ENCODE measurements at regions not wholly inside any gene's neighbourhood (a gene's known extent, or its start where the extent isn't known, plus 50 kb on each side); places are given as distances from the start of the nearest gene placed in this dataset.

- Histone ChIP-seq H3K27ac (ENCODE audit: low read length) (no peak overlapping the region), H3K36me3 (ENCODE audit: control insufficient read depth, insufficient read depth, low read length) (no peaks in the 10 kb centered on the region), H3K27me3 (ENCODE audit: control insufficient read depth, insufficient read depth, low read length) (no peaks in the 10 kb centered on the region), H3K4me3 (ENCODE audit: low read length) (no peak overlapping the region), H3K9me3 (ENCODE audit: control insufficient read depth, insufficient read depth, low read length) (peaks cover 9% of the 10 kb centered on the region), H3K4me1 (ENCODE audit: control insufficient read depth, insufficient read depth, low read length) (no peaks in the 10 kb centered on the region)
- WGBS (ENCODE audit: insufficient coverage, insufficient read length): 100% methylated on average over 1 of the region's 1 CpG
- DNase-seq (ENCODE audit: low read depth, low spot score): no peak
Measured at GRCh38 chr7:67732898-67733297, 736.3 kb downstream of the TYW1 start.

GRCh38 chr7:67738145-67738544, 741.5 kb downstream of the TYW1 start:
- no peaks in the 10 kb centered on the region for H3K4me1 ChIP-seq (ENCODE audit: control insufficient read depth, insufficient read depth, low read length)
- H3K9me3 ChIP-seq (ENCODE audit: control insufficient read depth, insufficient read depth, low read length): peaks cover 20% of the 10 kb centered on the region
- DNase-seq (ENCODE audit: low read depth, low spot score): no peak
- H3K4me3 ChIP-seq (ENCODE audit: low read length): no peak overlapping the region
- H3K36me3 ChIP-seq (ENCODE audit: control insufficient read depth, insufficient read depth, low read length): no peaks in the 10 kb centered on the region
- H3K27ac ChIP-seq (ENCODE audit: low read length): no peak overlapping the region
- WGBS (ENCODE audit: insufficient coverage, insufficient read length): no CpG with 5 or more reads among the region's 3 CpGs
- H3K27me3 ChIP-seq (ENCODE audit: control insufficient read depth, insufficient read depth, low read length): no peaks in the 10 kb centered on the region

- no peak overlapping the region for H3K27ac ChIP-seq (ENCODE audit: low read length)
Measured at GRCh38 chr7:67738958-67739357, 742.3 kb downstream of the TYW1 start.

GRCh38 chr7:67743501-67743900, 746.9 kb downstream of the TYW1 start:
- H3K27ac ChIP-seq (ENCODE audit: low read length): no peak overlapping the region
- no peaks in the 10 kb centered on the region for H3K4me1 ChIP-seq (ENCODE audit: control insufficient read depth, insufficient read depth, low read length)
- peaks cover 17% of the 10 kb centered on the region for H3K9me3 ChIP-seq (ENCODE audit: control insufficient read depth, insufficient read depth, low read length)
- no peaks in the 10 kb centered on the region for H3K27me3 ChIP-seq (ENCODE audit: control insufficient read depth, insufficient read depth, low read length)
- H3K4me3 ChIP-seq (ENCODE audit: low read length): no peak overlapping the region
- no CpG with 5 or more reads among the region's 1 CpG for WGBS (ENCODE audit: insufficient coverage, insufficient read length)
- DNase-seq (ENCODE audit: low read depth, low spot score): no peak
- no peaks in the 10 kb centered on the region for H3K36me3 ChIP-seq (ENCODE audit: control insufficient read depth, insufficient read depth, low read length)

More at GRCh38 chr7:67738958-67739357, 742.3 kb downstream of the TYW1 start:
- no peak for DNase-seq (ENCODE audit: low read depth, low spot score)
- Histone ChIP-seq H3K36me3 (ENCODE audit: control insufficient read depth, insufficient read depth, low read length) (no peaks in the 10 kb centered on the region), H3K4me3 (ENCODE audit: low read length) (no peak overlapping the region), H3K9me3 (ENCODE audit: control insufficient read depth, insufficient read depth, low read length) (peaks cover 20% of the 10 kb centered on the region), H3K4me1 (ENCODE audit: control insufficient read depth, insufficient read depth, low read length) (no peaks in the 10 kb centered on the region), H3K27me3 (ENCODE audit: control insufficient read depth, insufficient read depth, low read length) (no peaks in the 10 kb centered on the region)
- no CpG with 5 or more reads among the region's 6 CpGs for WGBS (ENCODE audit: insufficient coverage, insufficient read length)

GRCh38 chr7:67752227-67752626, 755.6 kb downstream of the TYW1 start:
- Histone ChIP-seq H3K27me3 (ENCODE audit: control insufficient read depth, insufficient read depth, low read length) (no peaks in the 10 kb centered on the region), H3K4me1 (ENCODE audit: control insufficient read depth, insufficient read depth, low read length) (no peaks in the 10 kb centered on the region), H3K9me3 (ENCODE audit: control insufficient read depth, insufficient read depth, low read length) (peaks cover 13% of the 10 kb centered on the region), H3K36me3 (ENCODE audit: control insufficient read depth, insufficient read depth, low read length) (no peaks in the 10 kb centered on the region), H3K4me3 (ENCODE audit: low read length) (no peak overlapping the region), H3K27ac (ENCODE audit: low read length) (no peak overlapping the region)
- no peak for DNase-seq (ENCODE audit: low read depth, low spot score)
- WGBS (ENCODE audit: insufficient coverage, insufficient read length): no CpG with 5 or more reads among the region's 2 CpGs

GRCh38 chr7:67753891-67754290, 757.3 kb downstream of the TYW1 start:
- Histone ChIP-seq H3K4me1 (ENCODE audit: control insufficient read depth, insufficient read depth, low read length) (no peaks in the 10 kb centered on the region), H3K36me3 (ENCODE audit: control insufficient read depth, insufficient read depth, low read length) (no peaks in the 10 kb centered on the region), H3K4me3 (ENCODE audit: low read length) (no peak overlapping the region), H3K9me3 (ENCODE audit: control insufficient read depth, insufficient read depth, low read length) (peaks cover 12% of the 10 kb centered on the region), H3K27me3 (ENCODE audit: control insufficient read depth, insufficient read depth, low read length) (no peaks in the 10 kb centered on the region), H3K27ac (ENCODE audit: low read length) (no peak overlapping the region)
- WGBS (ENCODE audit: insufficient coverage, insufficient read length): no CpG with 5 or more reads among the region's 4 CpGs
- DNase-seq (ENCODE audit: low read depth, low spot score): no peak

GRCh38 chr7:67754651-67755050, 758.0 kb downstream of the TYW1 start:
- Histone ChIP-seq H3K4me1 (ENCODE audit: control insufficient read depth, insufficient read depth, low read length) (no peaks in the 10 kb centered on the region), H3K36me3 (ENCODE audit: control insufficient read depth, insufficient read depth, low read length) (no peaks in the 10 kb centered on the region), H3K27ac (ENCODE audit: low read length) (no peak overlapping the region), H3K27me3 (ENCODE audit: control insufficient read depth, insufficient read depth, low read length) (no peaks in the 10 kb centered on the region), H3K4me3 (ENCODE audit: low read length) (no peak overlapping the region), H3K9me3 (ENCODE audit: control insufficient read depth, insufficient read depth, low read length) (peaks cover 6% of the 10 kb centered on the region)
- no peak for DNase-seq (ENCODE audit: low read depth, low spot score)
- no CpG with 5 or more reads among the region's 2 CpGs for WGBS (ENCODE audit: insufficient coverage, insufficient read length)

- no peaks in the 10 kb centered on the region for H3K4me1 ChIP-seq (ENCODE audit: control insufficient read depth, insufficient read depth, low read length)
- DNase-seq (ENCODE audit: low read depth, low spot score): no peak
- peaks cover 2% of the 10 kb centered on the region for H3K9me3 ChIP-seq (ENCODE audit: control insufficient read depth, insufficient read depth, low read length)
- H3K4me3 ChIP-seq (ENCODE audit: low read length): no peak overlapping the region
- no peak overlapping the region for H3K27ac ChIP-seq (ENCODE audit: low read length)
- H3K27me3 ChIP-seq (ENCODE audit: control insufficient read depth, insufficient read depth, low read length): no peaks in the 10 kb centered on the region
- 100% methylated on average over 1 of the region's 3 CpGs for WGBS (ENCODE audit: insufficient coverage, insufficient read length)
- H3K36me3 ChIP-seq (ENCODE audit: control insufficient read depth, insufficient read depth, low read length): no peaks in the 10 kb centered on the region
Measured at GRCh38 chr7:67758551-67758950, 761.9 kb downstream of the TYW1 start.

- WGBS (ENCODE audit: insufficient coverage, insufficient read length): no CpG with 5 or more reads among the region's 1 CpG
- DNase-seq (ENCODE audit: low read depth, low spot score): no peak
- H3K27me3 ChIP-seq (ENCODE audit: control insufficient read depth, insufficient read depth, low read length): no peaks in the 10 kb centered on the region
Measured at GRCh38 chr7:67760971-67761370, 764.3 kb downstream of the TYW1 start.

GRCh38 chr7:67762516-67762915, 765.9 kb downstream of the TYW1 start:
- WGBS (ENCODE audit: insufficient coverage, insufficient read length): no CpG with 5 or more reads among the region's 4 CpGs
- Histone ChIP-seq H3K36me3 (ENCODE audit: control insufficient read depth, insufficient read depth, low read length) (no peaks in the 10 kb centered on the region), H3K4me1 (ENCODE audit: control insufficient read depth, insufficient read depth, low read length) (no peaks in the 10 kb centered on the region), H3K9me3 (ENCODE audit: control insufficient read depth, insufficient read depth, low read length) (peaks cover 6% of the 10 kb centered on the region), H3K27ac (ENCODE audit: low read length) (no peak overlapping the region), H3K27me3 (ENCODE audit: control insufficient read depth, insufficient read depth, low read length) (no peaks in the 10 kb centered on the region), H3K4me3 (ENCODE audit: low read length) (no peak overlapping the region)
- DNase-seq (ENCODE audit: low read depth, low spot score): no peak

More at GRCh38 chr7:67760971-67761370, 764.3 kb downstream of the TYW1 start:
- Histone ChIP-seq H3K27ac (ENCODE audit: low read length) (no peak overlapping the region), H3K4me1 (ENCODE audit: control insufficient read depth, insufficient read depth, low read length) (no peaks in the 10 kb centered on the region), H3K4me3 (ENCODE audit: low read length) (no peak overlapping the region), H3K36me3 (ENCODE audit: control insufficient read depth, insufficient read depth, low read length) (no peaks in the 10 kb centered on the region), H3K9me3 (ENCODE audit: control insufficient read depth, insufficient read depth, low read length) (peaks cover 4% of the 10 kb centered on the region)

GRCh38 chr7:67764289-67764688, 767.7 kb downstream of the TYW1 start:
- no peaks in the 10 kb centered on the region for H3K36me3 ChIP-seq (ENCODE audit: control insufficient read depth, insufficient read depth, low read length)
- no CpG with 5 or more reads among the region's 4 CpGs for WGBS (ENCODE audit: insufficient coverage, insufficient read length)

More at GRCh38 chr7:67764289-67764688, 767.7 kb downstream of the TYW1 start:
- no peak for DNase-seq (ENCODE audit: low read depth, low spot score)
- Histone ChIP-seq H3K9me3 (ENCODE audit: control insufficient read depth, insufficient read depth, low read length) (peaks cover 8% of the 10 kb centered on the region), H3K27ac (ENCODE audit: low read length) (no peak overlapping the region), H3K27me3 (ENCODE audit: control insufficient read depth, insufficient read depth, low read length) (no peaks in the 10 kb centered on the region), H3K4me3 (ENCODE audit: low read length) (no peak overlapping the region), H3K4me1 (ENCODE audit: control insufficient read depth, insufficient read depth, low read length) (no peaks in the 10 kb centered on the region)

Data from iPS DF 6.9 (cell line).